Endothelial cell (in vitro differentiated cells): ENCODE measurements at regions not wholly inside any gene's neighbourhood (a gene's known extent, or its start where the extent isn't known, plus 50 kb on each side); places are given as distances from the start of the nearest gene placed in this dataset.

Experiments used
- DNase-seq: peaks from one replicate; pipeline ENCODE4 v3.0.0; 2021; ENCODE audit warnings: low spot score
- H3K27ac Mint-ChIP-seq: one replicate; pipeline ENCODE4 v1.8.0; 2021; ENCODE audit warnings: mixed read lengths, inconsistent platforms; ENCODE audit not compliant: unreplicated experiment
- H3K27me3 Mint-ChIP-seq: one replicate; pipeline ENCODE4 v1.8.0; 2021; ENCODE audit warnings: mild to moderate bottlenecking, moderate library complexity, mixed read lengths, inconsistent platforms; ENCODE audit not compliant: unreplicated experiment
- H3K36me3 Mint-ChIP-seq: one replicate; pipeline ENCODE4 v1.8.0; 2021; ENCODE audit warnings: mild to moderate bottlenecking, low read depth, mixed read lengths, inconsistent platforms; ENCODE audit not compliant: unreplicated experiment
- H3K4me1 Mint-ChIP-seq: one replicate; pipeline ENCODE4 v1.8.0; 2021; ENCODE audit warnings: mild to moderate bottlenecking, mixed read lengths, inconsistent platforms; ENCODE audit not compliant: unreplicated experiment
- H3K4me3 Mint-ChIP-seq: one replicate; pipeline ENCODE4 v1.8.0; 2021; ENCODE audit warnings: mild to moderate bottlenecking, mixed read lengths, inconsistent platforms; ENCODE audit not compliant: unreplicated experiment
- H3K9me3 Mint-ChIP-seq: one replicate; pipeline ENCODE4 v1.8.0; 2021; ENCODE audit warnings: mixed read lengths, inconsistent platforms; ENCODE audit not compliant: unreplicated experiment
- CTCF ChIP-seq: fragments of 200-600 bp; sonication (generic); IDR thresholded peaks from one replicate; pipeline ENCODE4 v1.5.0; 2021; ENCODE audit warnings: antibody characterized with exemption; ENCODE audit not compliant: unreplicated experiment

DNA sequence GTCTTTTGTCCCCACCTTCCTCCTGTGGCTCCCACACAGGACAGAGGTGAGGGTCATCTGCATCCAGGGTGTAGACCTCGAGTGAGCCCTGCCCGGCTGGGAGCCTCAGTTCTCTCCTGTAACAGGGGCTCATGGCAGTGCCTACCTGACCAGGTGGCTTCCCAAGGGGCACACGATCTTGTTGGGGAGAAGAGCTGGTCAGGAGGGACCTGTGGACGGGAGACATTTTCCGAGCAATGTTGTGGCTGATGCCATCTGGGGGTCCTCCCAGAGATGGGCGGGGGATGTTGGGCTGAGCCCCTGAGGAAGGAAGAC lies 51.9 kb downstream of the CEBPB start:
- no peak for DNase-seq
- Mint-ChIP-seq H3K36me3 (peaks cover 5% of the 10 kb centered on the region), H3K27me3 (peaks cover 7% of the 10 kb centered on the region), H3K27ac (no peak overlapping the region), H3K4me1 (peaks cover 25% of the 10 kb centered on the region), H3K9me3 (no peaks in the 10 kb centered on the region), H3K4me3 (no peak overlapping the region)
- no peak for TF ChIP-seq CTCF

GRCh38 chr20:50242863-50243609 lies 52.4 kb downstream of the CEBPB start:
- Mint-ChIP-seq H3K27me3 (peaks cover 6% of the 10 kb centered on the region), H3K4me3 (no peak overlapping the region), H3K4me1 (peaks cover 21% of the 10 kb centered on the region), H3K9me3 (no peaks in the 10 kb centered on the region), H3K27ac (no peak overlapping the region), H3K36me3 (peaks cover 5% of the 10 kb centered on the region)
- no peak for TF ChIP-seq CTCF
- no peak for DNase-seq

DNA sequence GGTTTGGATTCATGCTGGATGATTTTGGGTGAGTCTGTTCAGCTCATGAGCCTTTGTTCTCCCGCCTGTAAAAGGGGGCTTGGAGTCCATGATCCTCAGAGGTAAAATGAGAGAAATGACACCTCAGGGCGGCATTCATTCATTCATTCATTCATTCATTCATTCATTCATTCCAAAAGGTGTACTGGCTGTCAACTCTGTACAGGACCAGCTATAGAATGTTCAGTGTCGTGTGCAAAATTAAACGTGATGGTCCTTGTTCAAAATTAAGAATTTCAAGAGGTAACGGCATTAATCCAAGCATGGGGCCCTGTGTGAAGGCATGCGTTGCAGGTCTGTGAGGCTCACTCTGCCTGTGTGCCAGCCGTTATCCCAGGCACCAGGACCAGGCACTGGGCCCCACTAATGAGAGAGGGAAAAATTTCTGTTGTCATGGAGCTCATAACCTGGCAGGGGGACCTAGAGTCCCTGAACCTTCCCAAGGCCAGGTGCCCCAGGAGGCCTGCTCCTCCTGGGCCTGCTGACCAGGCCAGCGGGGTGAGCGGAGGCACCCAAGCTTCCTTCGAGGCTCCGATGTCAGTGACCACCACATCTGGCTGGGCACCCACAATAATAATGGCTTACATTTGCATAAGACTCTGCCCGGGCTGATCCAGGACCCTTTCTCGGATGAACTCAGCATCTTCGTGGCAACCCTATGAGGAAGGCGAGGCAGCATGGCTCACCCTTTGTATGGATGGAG lies 53.2 kb downstream of the CEBPB start:
- Mint-ChIP-seq H3K4me1 (peaks cover 16% of the 10 kb centered on the region), H3K27ac (no peak overlapping the region), H3K4me3 (no peak overlapping the region), H3K9me3 (no peaks in the 10 kb centered on the region), H3K27me3 (peaks cover 3% of the 10 kb centered on the region), H3K36me3 (peaks cover 5% of the 10 kb centered on the region)
- no peak for DNase-seq
- no peak for TF ChIP-seq CTCF

DNA sequence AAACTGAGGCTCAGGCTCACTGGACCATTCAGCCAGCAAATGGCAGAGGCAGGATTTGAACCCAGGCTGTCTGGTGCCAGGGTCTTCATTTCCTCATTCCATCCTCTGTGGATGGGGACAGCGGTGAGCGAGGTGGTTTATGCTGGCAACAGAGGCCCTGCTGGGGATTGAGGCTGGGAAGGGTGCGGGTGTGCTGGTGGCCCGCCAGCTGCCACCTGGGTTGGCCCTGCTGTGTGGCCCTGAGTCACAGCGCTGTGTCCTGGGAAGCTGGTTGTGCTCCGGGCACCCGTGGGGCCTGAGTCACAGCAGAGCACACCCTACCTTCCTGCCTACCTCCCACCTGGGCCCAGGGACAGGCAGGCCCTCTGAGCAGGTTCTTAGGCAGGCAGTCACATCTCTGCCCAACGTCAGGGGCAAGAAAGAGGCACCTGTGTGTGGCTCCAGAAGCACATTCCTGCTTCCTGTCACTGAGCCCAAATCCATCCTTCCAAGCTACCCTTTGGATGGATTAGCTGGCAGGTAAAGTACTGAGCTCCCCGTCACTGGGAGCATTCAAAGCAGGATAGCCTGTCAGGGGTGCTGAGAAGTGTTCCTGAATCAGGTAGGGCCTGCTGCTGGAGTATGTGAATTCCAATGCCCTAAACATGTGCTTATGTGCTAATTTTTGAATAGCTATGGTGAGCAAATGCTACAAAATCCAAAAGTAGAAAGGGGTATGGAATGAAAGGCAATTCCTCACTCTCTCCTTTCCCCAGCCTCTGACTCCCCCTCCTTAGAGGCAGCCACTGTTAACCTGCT lies 53.9 kb downstream of the CEBPB start:
- Mint-ChIP-seq H3K4me3 (no peak overlapping the region), H3K36me3 (peaks cover 1% of the 10 kb centered on the region), H3K27ac (no peak overlapping the region), H3K4me1 (peaks cover 15% of the 10 kb centered on the region), H3K27me3 (peaks cover 5% of the 10 kb centered on the region), H3K9me3 (no peaks in the 10 kb centered on the region)
- TF ChIP-seq CTCF = no peak
- DNase-seq = no peak
